HepG2 (cell line): ENCODE measurements at regions not wholly inside any gene's neighbourhood (a gene's known extent, or its start where the extent isn't known, plus 50 kb on each side); places are given as distances from the start of the nearest gene placed in this dataset.

Experiments used
- ETV6 ChIP-seq: sonication (generic); formaldehyde crosslinking; conservative IDR thresholded peaks from 2 replicates; pipeline ENCODE4 v1.4.0; 2020; ENCODE audit warnings: missing genetic modification reagents
- GABPA ChIP-seq, 2 experiments: IDR thresholded peaks; 2 replicates each; pipeline ENCODE4 v1.6.1; 2011 to 2016; ENCODE audit warnings: low read depth in 2 of 2, low read length in 1 of 2, missing biosample characterization in 1 of 2, missing genetic modification characterization in 1 of 2
- KDM5A ChIP-seq: fragments of 200-600 bp; sonication (generic); IDR thresholded peaks from 2 replicates; pipeline ENCODE4 v1.7.0; 2018; ENCODE audit warnings: antibody characterized with exemption, mild to moderate bottlenecking, low read length, borderline replicate concordance
- MAFF ChIP-seq: IDR thresholded peaks from 2 replicates; pipeline ENCODE4 v1.6.1; 2011; ENCODE audit warnings: low read depth, low read length, improper control_type of control experiment
- PRDM15 ChIP-seq: sonication (generic); formaldehyde crosslinking; IDR thresholded peaks from 2 replicates; pipeline ENCODE4 v1.4.0; 2020; ENCODE audit warnings: missing genetic modification reagents
- RBAK ChIP-seq: sonication (generic); formaldehyde crosslinking; IDR thresholded peaks from 2 replicates; pipeline ENCODE4 v1.5.1; 2020; ENCODE audit warnings: mild to moderate bottlenecking, missing genetic modification reagents
- USF2 ChIP-seq, 2 experiments: sonication (generic) in 1 of 2; formaldehyde crosslinking in 1 of 2; IDR thresholded peaks; 2 replicates each; pipeline versions ENCODE4 v1.5.1 to v1.6.1; 2011 to 2020; ENCODE audit warnings: borderline replicate concordance in 1 of 2, low read depth in 1 of 2, low read length in 1 of 2, mild to moderate bottlenecking in 1 of 2, missing genetic modification reagents in 1 of 2, moderate library complexity in 1 of 2
- ZNF296 ChIP-seq: sonication (generic); formaldehyde crosslinking; conservative IDR thresholded peaks from 2 replicates; pipeline ENCODE4 v1.5.0; 2020; ENCODE audit warnings: mild to moderate bottlenecking, missing genetic modification reagents
- ZNF446 ChIP-seq: sonication (generic); formaldehyde crosslinking; IDR thresholded peaks from 2 replicates; pipeline ENCODE4 v1.5.0; 2020; ENCODE audit warnings: mild to moderate bottlenecking, missing genetic modification reagents
- ZNF513 ChIP-seq: sonication (generic); formaldehyde crosslinking; conservative IDR thresholded peaks from 2 replicates; pipeline ENCODE4 v1.5.0; 2020; ENCODE audit warnings: missing genetic modification reagents
- ZNF841 ChIP-seq: sonication (generic); formaldehyde crosslinking; IDR thresholded peaks from 2 replicates; pipeline ENCODE4 v1.8.1; 2023; ENCODE audit warnings: missing genetic modification reagents, borderline replicate concordance
- TF ChIP-seq, protein P1 (sequence below): sonication (generic); formaldehyde crosslinking; IDR thresholded peaks from 2 replicates; pipeline ENCODE4 v1.5.0; 2020; ENCODE audit warnings: mild to moderate bottlenecking, missing genetic modification reagents, borderline replicate concordance
- TF ChIP-seq, protein P2 (sequence below): sonication (generic); formaldehyde crosslinking; IDR thresholded peaks from 2 replicates; pipeline ENCODE4 v1.4.0; 2020; ENCODE audit warnings: missing genetic modification reagents, borderline replicate concordance
- TF ChIP-seq, protein P3 (sequence below): sonication (generic); formaldehyde crosslinking; IDR thresholded peaks from 2 replicates; pipeline ENCODE4 v1.5.0; 2020; ENCODE audit warnings: mild to moderate bottlenecking, missing genetic modification reagents, moderate library complexity

DNA sequence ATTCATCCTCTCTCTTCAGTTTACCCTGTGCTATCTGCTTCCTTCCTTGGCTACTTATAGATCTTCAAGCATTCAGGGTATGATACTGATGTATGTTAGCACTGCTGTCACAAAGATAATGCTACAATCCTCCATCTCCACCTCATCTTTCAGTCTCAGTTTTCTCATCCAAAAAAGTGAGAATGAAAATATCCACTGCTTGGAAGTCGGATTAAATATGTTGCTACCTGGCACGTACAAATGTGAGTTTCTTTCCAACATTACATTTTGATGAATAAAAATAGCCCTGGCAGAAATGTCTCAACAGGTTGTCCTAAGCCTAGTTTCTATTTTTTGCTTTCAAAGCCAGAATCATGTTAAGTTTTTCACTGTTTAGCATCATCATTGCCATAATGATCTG, 149.9 kb downstream of the PTPN11 start:
- TF ChIP-seq ETV6 (CRISPR knock-in tag) (no peak), KDM5A (no peak), ZNF446 (no peak), USF2 (IDR thresholded peaks at IDR 0.05; ENCODE audit: low read depth, low read length) (no peak), USF2 (CRISPR knock-in tag; IDR thresholded peaks at IDR 0.05; ENCODE audit: borderline replicate concordance) (no peak), PRDM15 (CRISPR knock-in tag) (no peak), RBAK (CRISPR knock-in tag) (no peak), ZNF296 (no peak), ZNF841 (CRISPR knock-in tag) (no peak), MAFF (no peak), GABPA (IDR thresholded peaks at IDR 0.05; ENCODE audit: low read depth, low read length) (no peak), GABPA (CRISPR knock-in tag; IDR thresholded peaks at IDR 0.05; ENCODE audit: low read depth) (no peak), ZNF513 (no peak)
- TF ChIP-seq, protein P1, sequence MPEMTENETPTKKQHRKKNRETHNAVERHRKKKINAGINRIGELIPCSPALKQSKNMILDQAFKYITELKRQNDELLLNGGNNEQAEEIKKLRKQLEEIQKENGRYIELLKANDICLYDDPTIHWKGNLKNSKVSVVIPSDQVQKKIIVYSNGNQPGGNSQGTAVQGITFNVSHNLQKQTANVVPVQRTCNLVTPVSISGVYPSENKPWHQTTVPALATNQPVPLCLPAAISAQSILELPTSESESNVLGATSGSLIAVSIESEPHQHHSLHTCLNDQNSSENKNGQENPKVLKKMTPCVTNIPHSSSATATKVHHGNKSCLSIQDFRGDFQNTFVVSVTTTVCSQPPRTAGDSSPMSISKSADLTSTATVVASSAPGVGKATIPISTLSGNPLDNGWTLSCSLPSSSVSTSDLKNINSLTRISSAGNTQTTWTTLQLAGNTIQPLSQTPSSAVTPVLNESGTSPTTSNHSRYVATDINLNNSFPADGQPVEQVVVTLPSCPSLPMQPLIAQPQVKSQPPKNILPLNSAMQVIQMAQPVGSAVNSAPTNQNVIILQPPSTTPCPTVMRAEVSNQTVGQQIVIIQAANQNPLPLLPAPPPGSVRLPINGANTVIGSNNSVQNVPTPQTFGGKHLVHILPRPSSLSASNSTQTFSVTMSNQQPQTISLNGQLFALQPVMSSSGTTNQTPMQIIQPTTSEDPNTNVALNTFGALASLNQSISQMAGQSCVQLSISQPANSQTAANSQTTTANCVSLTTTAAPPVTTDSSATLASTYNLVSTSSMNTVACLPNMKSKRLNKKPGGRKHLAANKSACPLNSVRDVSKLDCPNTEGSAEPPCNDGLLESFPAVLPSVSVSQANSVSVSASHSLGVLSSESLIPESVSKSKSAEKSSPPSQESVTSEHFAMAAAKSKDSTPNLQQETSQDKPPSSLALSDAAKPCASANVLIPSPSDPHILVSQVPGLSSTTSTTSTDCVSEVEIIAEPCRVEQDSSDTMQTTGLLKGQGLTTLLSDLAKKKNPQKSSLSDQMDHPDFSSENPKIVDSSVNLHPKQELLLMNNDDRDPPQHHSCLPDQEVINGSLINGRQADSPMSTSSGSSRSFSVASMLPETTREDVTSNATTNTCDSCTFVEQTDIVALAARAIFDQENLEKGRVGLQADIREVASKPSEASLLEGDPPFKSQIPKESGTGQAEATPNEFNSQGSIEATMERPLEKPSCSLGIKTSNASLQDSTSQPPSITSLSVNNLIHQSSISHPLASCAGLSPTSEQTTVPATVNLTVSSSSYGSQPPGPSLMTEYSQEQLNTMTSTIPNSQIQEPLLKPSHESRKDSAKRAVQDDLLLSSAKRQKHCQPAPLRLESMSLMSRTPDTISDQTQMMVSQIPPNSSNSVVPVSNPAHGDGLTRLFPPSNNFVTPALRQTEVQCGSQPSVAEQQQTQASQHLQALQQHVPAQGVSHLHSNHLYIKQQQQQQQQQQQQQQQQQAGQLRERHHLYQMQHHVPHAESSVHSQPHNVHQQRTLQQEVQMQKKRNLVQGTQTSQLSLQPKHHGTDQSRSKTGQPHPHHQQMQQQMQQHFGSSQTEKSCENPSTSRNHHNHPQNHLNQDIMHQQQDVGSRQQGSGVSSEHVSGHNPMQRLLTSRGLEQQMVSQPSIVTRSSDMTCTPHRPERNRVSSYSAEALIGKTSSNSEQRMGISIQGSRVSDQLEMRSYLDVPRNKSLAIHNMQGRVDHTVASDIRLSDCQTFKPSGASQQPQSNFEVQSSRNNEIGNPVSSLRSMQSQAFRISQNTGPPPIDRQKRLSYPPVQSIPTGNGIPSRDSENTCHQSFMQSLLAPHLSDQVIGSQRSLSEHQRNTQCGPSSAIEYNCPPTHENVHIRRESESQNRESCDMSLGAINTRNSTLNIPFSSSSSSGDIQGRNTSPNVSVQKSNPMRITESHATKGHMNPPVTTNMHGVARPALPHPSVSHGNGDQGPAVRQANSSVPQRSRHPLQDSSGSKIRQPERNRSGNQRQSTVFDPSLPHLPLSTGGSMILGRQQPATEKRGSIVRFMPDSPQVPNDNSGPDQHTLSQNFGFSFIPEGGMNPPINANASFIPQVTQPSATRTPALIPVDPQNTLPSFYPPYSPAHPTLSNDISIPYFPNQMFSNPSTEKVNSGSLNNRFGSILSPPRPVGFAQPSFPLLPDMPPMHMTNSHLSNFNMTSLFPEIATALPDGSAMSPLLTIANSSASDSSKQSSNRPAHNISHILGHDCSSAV (CRISPR knock-in tag) = no peak
- TF ChIP-seq, protein P2, sequence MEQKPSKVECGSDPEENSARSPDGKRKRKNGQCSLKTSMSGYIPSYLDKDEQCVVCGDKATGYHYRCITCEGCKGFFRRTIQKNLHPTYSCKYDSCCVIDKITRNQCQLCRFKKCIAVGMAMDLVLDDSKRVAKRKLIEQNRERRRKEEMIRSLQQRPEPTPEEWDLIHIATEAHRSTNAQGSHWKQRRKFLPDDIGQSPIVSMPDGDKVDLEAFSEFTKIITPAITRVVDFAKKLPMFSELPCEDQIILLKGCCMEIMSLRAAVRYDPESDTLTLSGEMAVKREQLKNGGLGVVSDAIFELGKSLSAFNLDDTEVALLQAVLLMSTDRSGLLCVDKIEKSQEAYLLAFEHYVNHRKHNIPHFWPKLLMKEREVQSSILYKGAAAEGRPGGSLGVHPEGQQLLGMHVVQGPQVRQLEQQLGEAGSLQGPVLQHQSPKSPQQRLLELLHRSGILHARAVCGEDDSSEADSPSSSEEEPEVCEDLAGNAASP (CRISPR knock-in tag) = no peak
- TF ChIP-seq, protein P3, sequence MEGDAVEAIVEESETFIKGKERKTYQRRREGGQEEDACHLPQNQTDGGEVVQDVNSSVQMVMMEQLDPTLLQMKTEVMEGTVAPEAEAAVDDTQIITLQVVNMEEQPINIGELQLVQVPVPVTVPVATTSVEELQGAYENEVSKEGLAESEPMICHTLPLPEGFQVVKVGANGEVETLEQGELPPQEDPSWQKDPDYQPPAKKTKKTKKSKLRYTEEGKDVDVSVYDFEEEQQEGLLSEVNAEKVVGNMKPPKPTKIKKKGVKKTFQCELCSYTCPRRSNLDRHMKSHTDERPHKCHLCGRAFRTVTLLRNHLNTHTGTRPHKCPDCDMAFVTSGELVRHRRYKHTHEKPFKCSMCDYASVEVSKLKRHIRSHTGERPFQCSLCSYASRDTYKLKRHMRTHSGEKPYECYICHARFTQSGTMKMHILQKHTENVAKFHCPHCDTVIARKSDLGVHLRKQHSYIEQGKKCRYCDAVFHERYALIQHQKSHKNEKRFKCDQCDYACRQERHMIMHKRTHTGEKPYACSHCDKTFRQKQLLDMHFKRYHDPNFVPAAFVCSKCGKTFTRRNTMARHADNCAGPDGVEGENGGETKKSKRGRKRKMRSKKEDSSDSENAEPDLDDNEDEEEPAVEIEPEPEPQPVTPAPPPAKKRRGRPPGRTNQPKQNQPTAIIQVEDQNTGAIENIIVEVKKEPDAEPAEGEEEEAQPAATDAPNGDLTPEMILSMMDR (CRISPR knock-in tag) = no peak
